NB4 (cell line): ENCODE measurements at regions not wholly inside any gene's neighbourhood (a gene's known extent, or its start where the extent isn't known, plus 50 kb on each side); places are given as distances from the start of the nearest gene placed in this dataset.

ENCODE experiments used
- DNase-seq: peaks from one replicate; pipeline ENCODE4 v3.0.0; 2010; ENCODE audit warnings: low read depth
- H3K4me3 ChIP-seq: one replicate; pipeline ENCODE4 v1.5.1; 2011; ENCODE audit warnings: mild to moderate bottlenecking, low read depth, low read length, moderate library complexity
- CTCF ChIP-seq: IDR thresholded peaks from one replicate; pipeline ENCODE4 v1.5.1; 2012; ENCODE audit warnings: low read depth, low read length
- MYC ChIP-seq: IDR thresholded peaks from 2 replicates; pipeline ENCODE4 v1.6.1; 2011; ENCODE audit warnings: low read depth, low read length
- POLR2A ChIP-seq: IDR thresholded peaks from 2 replicates; pipeline ENCODE4 v1.6.1; 2011; ENCODE audit warnings: mild to moderate bottlenecking; ENCODE audit not compliant: insufficient read length; ENCODE audit errors: extremely low read depth
- TF ChIP-seq, protein P1 (sequence below): IDR thresholded peaks from 2 replicates; pipeline ENCODE4 v1.6.1; 2011; ENCODE audit warnings: low read depth, low read length

- H3K4me3 ChIP-seq: no peak overlapping the region
- DNase-seq: no peak
- TF ChIP-seq MYC: no peak
- no peak for TF ChIP-seq POLR2A
- no peak for TF ChIP-seq CTCF
- TF ChIP-seq, protein P1, sequence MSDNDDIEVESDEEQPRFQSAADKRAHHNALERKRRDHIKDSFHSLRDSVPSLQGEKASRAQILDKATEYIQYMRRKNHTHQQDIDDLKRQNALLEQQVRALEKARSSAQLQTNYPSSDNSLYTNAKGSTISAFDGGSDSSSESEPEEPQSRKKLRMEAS: no peak
These were observed 1666.0 kb upstream of the ACO1 start for GRCh38 chr9:30718483-30718882.

DNA sequence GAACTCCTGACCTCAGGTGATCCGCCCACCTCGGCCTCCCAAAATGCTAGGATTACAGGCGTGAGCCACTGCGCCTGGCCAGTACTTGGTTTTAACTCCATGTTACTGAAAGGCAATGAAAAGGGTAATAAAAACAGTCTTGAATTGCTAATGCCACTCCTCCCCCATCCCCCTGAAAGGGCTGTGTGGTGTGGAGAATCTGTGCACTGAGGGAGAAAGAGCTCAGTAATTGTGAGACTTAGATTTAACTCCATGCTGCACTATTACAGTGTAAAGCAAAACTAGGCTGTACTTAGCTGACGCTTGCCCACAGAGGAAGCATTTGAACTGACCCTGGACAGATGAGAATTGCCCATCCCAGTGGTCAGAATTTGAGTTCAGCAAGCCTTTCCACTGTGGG lies 1662.4 kb upstream of the ACO1 start:
- DNase-seq: no peak
- no peak overlapping the region for H3K4me3 ChIP-seq
- TF ChIP-seq, protein P1: no peak
- no peak for TF ChIP-seq CTCF
- no peak for TF ChIP-seq POLR2A
- TF ChIP-seq MYC: no peak

- TF ChIP-seq POLR2A: no peak
- TF ChIP-seq CTCF: no peak
- TF ChIP-seq, protein P1: no peak
- TF ChIP-seq MYC: no peak
- DNase-seq: no peak
These were observed 1660.8 kb upstream of the ACO1 start for GRCh38 chr9:30723656-30724055.

GRCh38 chr9:30732060-30732459 lies 1652.4 kb upstream of the ACO1 start:
- no peak for DNase-seq
- no peak overlapping the region for H3K4me3 ChIP-seq
- no peak for TF ChIP-seq POLR2A
- no peak for TF ChIP-seq MYC
- TF ChIP-seq CTCF: no peak
- TF ChIP-seq, protein P1: no peak

More at GRCh38 chr9:30723656-30724055, 1660.8 kb upstream of the ACO1 start:
- no peak overlapping the region for H3K4me3 ChIP-seq

DNA sequence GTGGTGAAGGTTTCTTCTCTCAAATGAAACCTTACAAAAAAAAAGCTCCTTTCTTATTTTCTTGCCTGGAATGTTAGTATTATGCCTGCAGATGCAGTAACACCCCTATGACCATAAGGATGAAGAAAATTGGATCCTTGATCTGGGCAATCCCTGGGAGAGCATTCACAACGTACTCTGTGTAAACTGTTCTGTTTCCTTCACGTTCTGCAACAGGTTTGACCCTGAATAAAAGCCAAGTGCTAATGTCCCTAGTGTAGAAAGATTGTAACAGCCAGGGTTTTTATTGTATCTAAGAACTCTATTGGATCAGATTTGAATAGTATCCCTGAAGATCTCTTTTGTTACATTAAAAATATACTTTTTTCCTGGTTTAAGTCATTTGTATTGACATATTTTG lies 1639.6 kb upstream of the ACO1 start:
- no peak for DNase-seq
- no peak overlapping the region for H3K4me3 ChIP-seq
- TF ChIP-seq CTCF (no peak), MYC (no peak), POLR2A (no peak)
- TF ChIP-seq, protein P1: no peak

GRCh38 chr9:30746589-30746988 lies 1637.9 kb upstream of the ACO1 start:
- DNase-seq: no peak
- TF ChIP-seq, protein P1: no peak
- TF ChIP-seq POLR2A (no peak), MYC (no peak)
- no peak overlapping the region for H3K4me3 ChIP-seq
